ENCODE measurements at regions not wholly inside any gene's neighbourhood (a gene's known extent, or its start where the extent isn't known, plus 50 kb on each side); places are given as distances from the start of the nearest gene placed in this dataset.
"Not testable (repeated sequence)": the region's sequence is repeated elsewhere in the genome, so short reads cannot be mapped to it uniquely, and the experiment has no call there.

DNA sequence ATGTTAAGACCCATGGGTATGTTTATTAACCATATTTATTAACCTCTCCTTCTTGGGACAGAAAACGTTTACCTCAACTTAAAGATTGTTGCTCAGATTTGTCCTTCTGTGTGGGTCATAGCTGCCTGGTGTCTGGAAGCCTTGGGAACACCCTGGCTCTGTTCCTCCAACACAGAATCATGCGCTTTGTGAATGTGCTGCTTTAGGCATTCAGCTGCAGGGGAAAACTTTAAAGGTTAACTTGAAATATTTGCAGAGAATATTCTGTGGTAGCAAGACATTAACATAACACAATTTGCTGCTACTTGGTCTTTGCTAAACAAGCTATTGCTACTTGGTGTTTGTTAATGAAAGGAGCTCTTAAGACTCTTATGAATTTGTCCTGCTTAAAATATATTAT is 50.5 kb upstream of the THOC3 start:
- DNase-seq = not testable (repeated sequence)

DNA sequence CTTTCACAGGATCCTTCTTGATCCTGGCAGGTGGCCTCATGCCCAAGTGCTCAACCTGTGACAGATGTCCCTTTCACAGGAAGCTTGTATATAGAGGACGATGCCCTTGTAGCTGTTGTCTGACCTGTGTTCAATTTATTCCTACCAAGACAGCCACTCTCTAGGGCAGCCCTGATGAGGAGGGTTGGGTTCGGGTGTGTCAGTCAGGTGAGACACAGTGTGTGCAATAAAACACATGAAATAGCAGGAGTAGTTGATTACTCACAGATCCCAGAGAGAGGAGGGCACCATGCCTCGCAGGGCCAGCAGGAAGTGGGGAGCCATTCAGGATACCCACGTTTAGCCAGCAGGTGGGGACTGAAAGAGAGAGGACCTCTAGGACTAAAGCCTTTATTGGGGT is 52.7 kb upstream of the THOC3 start:
- not testable (repeated sequence) for DNase-seq

DNA sequence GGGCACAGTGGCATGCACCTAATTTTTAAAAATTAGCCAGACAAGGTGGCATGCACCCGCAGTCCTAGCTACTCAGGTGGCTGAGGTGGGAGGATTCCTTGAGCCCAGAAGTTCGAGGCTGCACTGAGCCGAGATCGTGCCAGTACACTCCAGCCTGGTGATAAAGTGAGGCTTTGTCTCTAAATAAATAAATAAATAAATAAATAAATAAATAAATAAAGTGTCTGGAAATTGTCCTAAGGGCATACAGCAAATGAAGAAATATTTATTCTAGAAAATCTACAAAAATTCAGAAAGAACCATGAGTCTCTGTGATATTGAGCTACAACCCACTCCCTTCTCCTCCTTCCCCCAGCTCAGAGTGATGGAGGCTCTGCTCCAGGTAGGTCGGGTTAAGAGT is 55.4 kb upstream of the THOC3 start:
- DNase-seq = not testable (repeated sequence)

DNA sequence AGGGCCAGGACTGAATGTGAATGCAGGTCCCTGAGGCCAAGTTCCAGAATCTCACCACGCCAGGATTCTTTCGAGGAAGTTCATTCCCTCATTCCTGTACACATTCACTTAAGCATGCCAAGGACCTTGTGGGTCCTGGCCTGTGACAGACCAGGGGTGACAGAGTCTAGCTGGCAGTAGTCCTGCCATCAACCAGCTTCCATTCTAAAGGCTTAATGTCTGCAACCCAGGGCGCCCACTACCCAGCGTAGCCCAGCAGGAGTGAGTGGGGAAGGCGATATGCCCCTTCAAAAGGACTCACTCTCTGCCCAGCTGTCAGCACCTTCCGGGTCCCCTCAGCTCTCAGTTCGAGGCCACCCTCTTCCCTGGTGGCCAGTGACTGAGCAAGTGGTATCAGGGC is 61.3 kb upstream of the THOC3 start:
- DNase-seq = not testable (repeated sequence)

DNA sequence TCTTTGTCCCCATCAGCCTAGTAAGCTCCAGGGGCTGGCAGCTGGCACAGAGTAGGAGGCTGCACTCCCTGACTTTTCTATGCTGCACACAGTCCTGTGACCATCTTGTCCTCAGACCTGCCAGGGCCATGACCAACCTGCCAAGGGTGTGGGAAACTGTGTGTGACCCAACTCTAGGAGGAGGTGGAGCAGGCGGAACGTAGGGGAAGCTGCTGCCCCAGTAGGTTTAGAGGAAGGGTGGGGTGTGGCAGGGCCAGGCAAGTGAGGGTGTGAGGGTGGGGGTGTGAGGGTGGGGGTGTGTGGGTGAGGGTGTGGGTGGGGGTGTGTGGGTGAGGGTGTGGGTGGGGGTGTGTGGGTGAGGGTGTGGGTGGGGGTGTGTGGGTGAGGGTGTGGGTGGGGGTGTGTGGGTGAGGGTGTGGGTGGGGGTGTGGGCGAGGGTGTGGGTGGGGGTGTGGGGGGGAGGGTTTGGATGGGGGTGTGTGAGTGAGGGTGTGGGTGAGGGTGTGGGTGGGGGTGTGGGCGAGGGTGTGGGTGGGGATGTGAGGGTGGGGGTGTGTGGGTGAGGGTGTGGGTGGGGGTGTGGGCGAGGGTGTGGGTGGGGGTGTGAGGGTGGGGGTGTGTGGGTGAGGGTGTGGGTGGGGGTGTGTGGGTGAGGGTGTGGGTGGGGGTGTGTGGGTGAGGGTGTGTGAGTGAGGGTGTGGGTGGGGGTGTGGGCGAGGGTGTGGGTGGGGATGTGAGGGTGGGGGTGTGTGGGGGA is 62.4 kb upstream of the THOC3 start:
- DNase-seq = not testable (repeated sequence)

DNA sequence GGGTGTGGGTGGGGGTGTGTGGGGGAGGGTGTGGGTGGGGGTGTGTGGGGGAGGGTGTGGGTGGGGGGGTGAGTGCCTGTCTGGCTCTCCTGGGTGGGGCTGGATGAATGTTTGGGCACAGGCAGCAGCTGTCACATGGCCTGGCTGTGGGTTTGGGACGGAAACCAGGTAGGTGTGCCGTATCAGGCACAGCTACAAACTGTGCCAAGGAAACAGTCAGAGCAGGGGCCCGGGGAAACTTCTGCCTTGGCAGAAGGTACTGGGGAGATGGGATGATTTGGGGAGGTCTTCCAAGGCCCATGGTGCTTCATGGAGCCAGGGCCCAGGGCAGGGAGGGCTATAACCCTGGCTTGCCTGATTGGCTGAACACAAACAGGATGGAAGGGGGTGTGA is 63.0 kb upstream of the THOC3 start:
- not testable (repeated sequence) for DNase-seq

DNA sequence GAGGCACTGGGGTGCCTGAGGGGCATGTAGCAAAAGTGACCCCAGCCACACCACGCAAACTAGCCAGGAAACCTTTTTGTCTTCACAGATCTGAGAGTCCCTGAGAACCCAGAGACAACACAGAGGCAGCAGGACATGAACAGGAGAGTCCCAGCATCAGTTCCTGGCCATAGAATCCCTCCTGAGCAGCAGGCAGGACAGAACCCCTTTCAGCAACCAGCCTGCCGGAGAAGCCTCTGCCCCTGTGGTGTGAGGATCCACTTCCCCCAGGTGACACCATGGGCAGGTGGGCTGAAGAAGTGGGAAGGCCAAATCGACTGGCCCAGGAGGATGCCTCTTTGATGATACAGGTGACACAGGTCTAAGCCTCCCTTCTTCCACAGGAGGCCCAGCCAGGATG is 65.1 kb upstream of the THOC3 start:
- DNase-seq = not testable (repeated sequence)

DNA sequence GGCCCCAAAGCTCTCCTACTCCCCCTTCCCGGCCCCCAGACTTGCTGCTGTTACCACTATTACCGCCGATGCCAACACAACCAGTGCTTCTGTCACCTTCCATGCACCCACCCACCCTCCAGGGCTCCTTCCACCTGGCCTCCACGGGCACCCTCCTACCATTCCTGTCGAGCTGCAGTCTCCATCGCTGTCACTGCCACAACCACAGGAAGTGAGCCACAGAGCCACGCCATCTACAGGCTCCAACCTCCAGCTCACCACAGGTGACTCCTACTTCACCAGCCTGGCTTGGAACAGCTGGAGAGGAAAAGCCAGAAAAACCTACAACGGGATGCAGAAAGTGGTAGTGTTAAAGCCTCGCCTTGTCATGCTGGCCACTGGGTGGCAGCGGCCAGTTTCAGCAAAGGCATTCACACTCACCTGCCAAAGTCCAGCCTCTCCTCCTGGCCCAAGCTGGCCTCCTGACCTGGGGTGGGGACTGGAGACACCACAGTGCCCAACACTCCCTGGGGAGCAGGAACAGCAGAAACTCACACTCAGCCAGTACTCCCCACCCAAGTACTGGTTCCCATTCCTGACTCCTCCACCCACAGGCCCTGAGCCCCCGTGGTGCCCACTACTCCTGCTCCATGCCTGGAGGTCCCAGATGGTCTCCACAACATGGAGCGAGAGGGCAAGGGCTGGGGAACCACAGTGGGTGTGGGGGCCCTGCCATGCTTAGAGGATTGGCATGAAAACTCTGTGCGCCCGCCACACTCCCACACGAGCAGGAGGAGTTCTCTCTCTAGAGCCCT is 66.5 kb upstream of the THOC3 start:
- DNase-seq = not testable (repeated sequence)

DNA sequence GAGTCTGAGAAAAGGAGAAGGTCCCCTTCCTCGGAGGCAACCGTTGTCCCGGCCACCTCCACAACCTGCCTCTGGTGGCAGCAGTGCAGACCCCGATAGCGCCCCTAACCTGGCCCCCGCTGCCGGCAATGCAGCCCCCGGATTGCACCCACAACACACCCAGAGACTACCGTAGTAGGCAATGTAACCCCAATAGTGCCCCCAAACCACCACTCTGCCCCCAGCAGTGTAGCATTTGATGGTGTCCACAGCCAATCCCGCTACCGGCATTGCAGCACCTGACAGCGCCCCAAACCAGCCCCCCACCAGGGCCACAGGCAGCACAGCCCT is 67.1 kb upstream of the THOC3 start:
- not testable (repeated sequence) for DNase-seq

DNA sequence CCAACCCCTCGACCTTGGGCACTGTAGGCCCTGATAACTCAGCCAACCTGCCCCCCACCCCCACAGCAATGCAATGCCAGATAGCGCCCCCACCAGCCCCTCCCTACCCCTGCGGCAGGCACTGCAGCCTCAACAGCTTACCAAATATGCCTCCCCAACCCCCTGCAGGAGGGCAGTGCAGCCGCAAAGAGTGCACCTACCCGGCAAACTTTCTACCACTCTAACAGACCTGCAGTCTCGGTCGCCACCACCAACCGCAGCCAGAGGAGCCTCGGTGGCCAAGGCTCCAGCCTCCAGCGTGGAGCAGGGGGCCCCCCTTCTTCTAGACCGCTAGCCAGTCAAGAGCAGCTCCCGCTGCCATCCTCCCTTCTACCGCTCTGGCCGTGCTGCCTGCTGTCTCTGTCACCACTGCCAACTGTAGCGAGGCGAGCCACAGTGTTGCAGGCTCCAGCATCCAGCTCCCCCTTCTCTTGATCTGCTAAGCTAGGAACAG is 67.7 kb upstream of the THOC3 start:
- not testable (repeated sequence) for DNase-seq

DNA sequence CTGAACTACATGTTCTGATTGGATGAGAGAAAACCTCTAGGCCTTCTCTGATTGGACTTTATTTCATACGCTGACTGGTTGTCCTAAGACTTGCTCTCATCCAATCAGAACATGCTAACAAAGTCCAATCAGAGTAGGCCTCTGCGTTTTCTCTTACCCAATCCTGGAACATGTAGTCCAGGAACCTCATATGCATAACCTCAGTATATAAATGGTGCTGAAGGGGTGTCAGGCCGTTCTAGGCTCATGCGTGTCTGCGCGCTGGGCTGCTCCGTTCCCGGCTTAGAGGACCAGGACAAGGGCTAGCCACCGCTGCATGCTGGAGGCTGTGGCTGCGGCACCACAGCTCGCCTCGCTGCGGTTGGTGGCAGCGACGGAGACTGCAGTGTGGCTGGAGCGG is 68.3 kb upstream of the THOC3 start:
- DNase-seq = not testable (repeated sequence)

DNA sequence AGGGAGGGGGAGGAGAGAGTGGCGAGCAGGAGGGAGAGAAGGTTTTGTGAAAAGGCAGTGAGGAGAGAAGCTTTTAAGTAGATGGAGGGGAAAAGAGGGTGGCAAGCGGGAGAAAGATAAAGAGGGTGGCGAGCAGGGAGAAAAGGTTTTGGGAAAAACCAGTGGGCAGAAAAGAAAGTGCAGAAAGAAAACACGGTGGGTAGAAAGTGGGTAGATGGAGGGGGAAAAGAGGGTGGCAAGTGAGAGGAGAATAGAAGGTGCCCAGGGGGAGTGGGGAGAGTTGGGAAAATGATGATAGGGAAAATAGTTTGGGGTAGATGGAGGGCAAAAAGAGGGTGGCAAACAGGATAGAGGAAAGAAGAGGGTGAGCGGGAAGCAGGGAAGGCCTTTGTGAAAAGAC is 69.1 kb upstream of the THOC3 start:
- not testable (repeated sequence) for DNase-seq

DNA sequence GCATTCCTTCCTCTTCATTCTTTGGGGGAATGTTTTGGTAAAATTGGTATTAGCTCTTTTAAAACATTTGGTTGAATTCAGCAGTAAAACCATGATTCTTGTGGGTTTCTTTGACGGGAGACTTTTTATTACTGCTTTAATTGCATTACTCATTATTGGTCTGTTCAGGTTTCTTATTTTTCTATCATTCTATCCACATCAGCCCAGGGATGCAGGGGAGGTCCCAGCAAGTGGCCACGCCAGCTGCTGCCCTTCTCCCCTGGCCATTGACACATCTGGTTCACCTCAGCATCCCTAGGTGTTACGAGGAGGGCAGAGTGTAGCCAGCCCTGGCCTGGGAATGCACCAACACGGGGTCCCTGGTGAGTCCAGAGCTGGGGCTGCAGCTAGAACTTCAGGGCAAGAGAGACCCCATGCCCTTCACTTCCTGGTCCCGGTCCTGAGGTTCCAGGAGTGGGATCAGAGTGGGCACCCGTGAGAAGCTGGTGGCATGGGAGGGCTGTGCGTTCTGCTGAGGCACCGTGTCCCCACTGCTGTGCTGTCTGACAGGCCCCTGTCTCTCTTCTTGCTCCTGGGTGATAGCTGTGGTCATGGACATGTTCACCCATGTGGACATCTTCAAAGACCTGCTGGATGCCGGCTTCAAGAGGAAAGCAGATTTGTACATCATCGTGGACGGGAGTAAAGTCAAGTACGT is 72.1 kb upstream of the THOC3 start:
- not testable (repeated sequence) for DNase-seq

DNA sequence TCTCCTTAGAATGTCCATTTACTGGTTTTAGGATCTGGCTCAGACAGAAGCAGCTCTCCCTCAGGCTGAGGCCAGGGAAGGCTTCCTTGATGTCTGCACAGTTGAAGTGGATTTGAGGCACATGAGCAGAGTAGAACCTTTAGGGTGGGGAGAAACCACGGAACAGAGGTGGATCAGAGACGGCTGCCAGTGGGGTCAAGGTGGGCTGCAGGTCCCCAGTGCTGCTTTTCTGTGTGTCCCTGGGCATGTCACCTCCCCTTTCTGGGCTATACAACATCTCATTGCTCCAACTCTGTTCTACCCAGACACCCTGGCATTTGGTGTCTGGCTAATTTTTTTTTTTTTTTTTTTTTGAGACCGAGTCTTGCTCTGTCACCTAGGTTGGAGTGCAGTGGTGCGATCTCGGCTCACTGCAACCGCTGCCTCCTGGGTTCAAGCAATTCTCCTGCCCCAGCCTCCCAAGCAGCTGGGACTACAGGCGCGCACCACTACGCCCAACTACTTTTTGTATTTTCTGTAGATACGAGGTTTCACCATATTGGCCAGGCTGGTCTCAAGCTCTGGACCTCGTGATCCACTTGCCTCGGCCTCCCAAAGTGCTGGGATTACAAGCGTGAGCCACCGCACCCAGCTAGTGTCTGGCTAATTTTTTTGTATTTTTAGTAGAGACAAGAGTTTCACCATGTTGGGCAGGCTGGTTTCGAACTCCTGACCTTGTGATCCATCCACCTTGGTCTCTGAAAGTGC is 73.3 kb upstream of the THOC3 start:
- DNase-seq = not testable (repeated sequence)

DNA sequence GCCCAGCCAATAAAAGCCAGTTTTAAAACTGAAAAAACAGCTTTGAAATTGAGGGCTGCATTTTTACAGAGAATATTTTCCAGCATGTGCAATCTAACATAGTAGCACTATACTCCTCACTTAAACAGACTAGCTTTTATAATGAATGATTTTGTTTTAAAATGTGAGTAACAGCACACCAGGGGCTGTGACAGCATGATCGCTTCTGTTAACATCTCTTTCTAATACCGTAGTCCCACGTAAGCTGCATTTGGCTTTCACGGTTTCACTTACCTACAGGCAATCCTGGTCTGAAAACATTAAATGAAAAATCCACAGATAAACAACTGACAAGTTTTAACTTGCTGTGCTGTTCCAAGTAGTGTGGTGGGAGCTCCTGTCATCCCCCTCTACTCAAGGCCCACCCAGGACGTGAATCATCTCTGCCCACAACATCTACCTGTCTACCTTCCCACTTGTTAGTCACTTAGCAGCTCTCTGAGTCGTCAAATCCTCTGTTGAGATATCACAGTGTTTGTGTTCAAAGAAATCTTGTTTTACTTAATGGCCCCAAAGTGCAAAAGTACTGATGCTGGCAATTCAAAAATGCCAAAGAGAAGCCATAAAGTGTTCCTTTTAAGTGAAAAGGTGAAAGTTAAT is 74.0 kb upstream of the THOC3 start:
- DNase-seq = not testable (repeated sequence)

DNA sequence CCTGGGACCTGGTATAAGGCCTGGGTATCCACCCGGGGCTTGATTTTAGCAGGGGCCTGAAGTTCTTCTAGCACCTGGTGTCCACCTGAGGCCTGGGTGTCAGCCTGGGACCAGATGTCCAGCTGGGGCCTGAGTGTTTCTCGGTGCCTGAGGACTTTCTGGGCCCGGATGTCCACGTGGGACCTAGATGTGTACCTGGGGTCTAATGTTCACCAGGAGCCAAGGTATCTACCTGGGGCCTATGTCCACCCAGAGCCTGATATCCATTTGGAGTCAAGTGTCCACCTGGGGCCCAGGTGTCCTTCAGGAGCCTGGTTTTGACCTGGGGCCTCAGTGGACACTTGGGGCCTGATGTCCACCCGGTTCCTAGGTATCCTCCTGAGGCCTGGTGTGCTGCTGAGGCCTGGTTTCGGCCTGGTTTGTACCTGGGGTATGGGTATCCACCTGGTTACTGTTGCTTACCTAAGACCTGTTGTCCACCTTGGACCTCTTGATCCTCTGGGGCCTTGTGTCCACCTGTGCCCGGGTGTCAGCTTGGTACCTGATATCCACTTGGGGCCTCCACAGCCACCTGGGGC is 75.2 kb upstream of the THOC3 start:
- not testable (repeated sequence) for DNase-seq

DNA sequence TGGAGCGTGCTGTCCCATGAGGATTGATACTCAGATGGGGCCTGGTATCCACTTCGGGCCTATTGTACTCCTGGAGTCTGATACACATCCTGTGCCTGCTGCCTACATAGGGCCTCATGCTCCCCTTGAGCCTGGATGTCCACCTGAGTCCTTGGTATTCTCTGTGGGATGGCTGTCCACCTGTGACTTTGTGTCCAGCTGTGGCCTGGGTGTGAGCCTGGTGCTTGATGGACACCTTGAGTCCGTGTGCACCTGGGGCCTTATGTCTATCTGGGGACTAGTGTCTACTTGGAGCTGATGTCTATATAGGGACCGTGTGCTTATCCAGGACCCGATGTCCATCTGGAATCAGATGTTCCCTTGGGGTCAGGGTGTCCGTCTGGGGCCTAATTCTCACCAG is 75.9 kb upstream of the THOC3 start:
- DNase-seq = not testable (repeated sequence)

DNA sequence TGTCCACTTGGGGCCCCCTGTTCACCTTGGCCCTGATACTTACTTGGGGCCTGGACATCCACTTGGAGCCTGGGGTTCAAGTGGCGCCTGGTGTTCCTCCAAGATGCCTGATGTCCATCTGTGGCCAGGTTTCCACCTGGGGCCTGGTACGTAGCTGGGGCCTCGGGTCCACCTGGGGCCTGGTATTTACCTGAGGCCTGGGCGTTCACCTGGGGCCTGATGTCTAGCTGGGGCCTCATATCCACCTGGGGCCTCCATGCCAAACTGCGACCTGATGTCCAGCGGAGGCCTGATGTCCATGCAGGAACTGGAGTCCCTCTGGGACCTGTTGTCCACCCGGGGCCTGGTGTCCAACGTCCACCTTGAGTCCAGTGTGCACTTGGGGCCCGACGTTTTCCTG is 76.3 kb upstream of the THOC3 start:
- DNase-seq = not testable (repeated sequence)

DNA sequence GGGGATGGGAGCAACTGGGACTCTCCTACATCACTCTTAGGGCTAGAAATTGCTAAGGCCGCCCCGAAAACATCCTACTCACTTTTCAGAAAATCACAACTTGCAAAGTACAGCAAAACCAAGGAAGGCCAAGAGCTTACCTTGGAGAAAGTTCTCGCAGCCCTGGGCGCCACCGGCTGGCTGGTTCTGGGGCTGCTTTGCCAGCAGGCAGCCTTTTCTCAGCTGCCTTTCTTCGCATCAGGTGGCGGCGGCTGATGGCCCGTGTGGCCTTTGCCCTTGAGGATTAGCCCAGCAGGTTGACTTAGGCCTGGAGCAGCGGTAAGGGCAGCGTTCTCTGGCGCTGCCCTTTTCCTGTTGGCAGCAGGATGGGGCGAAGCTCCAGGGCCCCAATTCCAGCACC is 77.3 kb upstream of the THOC3 start:
- not testable (repeated sequence) for DNase-seq

DNA sequence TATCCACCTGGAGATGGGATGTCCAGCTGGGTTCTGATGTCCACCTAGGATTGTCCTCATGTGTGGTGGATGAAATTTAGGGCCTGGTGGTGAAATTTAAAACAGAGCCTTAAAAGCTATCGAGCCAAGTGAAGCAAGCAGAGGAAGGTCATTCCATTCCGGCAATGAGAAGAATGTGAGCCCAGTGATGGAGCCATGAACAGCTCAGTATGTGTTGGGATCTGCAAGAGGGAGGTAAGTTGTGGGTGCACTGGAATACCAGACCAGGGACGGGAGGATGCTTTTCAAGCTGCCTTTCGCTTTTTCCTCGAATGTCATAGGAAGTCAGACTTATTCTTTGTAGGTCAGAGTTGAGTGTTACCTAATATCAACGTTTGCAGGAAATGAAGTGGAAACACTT is 80.6 kb upstream of the THOC3 start:
- not testable (repeated sequence) for DNase-seq

DNA sequence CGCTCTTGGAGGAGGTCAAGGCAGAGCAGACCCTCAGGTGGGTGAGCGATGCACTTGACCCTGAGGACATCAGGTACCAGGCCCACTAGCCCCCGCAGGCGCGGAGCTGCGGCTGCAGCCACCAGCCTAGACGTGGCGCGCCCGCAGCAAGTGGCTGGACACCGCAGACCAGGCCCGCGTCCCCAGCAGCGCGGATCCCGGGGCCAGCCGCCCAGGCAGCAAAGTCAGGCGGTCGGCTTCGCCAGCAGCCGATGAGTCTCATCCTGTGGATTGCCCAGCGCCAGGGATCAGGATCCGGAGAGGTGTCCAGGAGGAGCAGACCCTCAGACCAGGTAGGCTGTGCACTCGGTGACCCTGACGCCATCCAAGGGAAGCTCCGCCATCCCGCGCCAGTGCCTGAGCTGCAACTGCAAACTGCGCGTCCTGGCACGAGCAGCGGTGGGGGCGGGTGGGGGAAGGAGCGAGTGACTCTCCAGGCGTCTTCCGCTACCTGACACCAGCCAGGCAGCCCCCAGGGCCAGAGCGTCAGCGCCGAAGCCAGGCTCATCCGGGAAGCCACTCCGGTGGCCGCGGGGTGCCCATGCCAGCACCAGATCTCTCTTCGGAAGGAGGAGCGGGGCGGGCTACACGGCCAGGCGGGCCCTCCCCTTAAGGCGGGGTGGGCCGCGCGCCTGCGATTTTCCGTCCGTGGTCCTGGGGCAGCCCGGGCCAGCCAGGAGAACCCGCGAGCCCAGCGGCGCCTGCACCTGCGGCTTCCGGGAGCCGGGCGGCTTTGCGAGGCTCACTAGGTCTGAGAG is 92.6 kb upstream of the THOC3 start:
- DNase-seq = not testable (repeated sequence)

All from C1 segment of cervical spinal cord (tissue), 14 donors.